ENCODE measurements at regions not wholly inside any gene's neighbourhood (a gene's known extent, or its start where the extent isn't known, plus 50 kb on each side); places are given as distances from the start of the nearest gene placed in this dataset.

GRCh38 chr6:155909710-155910109 is 454.1 kb upstream of the NOX3 start:
- H2AK5ac ChIP-seq (ENCODE audit: low read depth, low read length), result no peak overlapping the region
- no peak overlapping the region for H2BK15ac ChIP-seq (ENCODE audit: low read depth, low read length)

More at GRCh38 chr6:155909710-155910109, 454.1 kb upstream of the NOX3 start:
- Histone ChIP-seq H3K27ac (ENCODE audit: insufficient read depth, low read length) (no peak overlapping the region), H3K4me3 (ENCODE audit: insufficient read depth, low read depth, low read length) (no peak overlapping the region), H3K9ac (ENCODE audit: low read depth, low read length) (no peak overlapping the region), H4K20me1 (ENCODE audit: insufficient read depth, low read length) (no peaks in the 10 kb centered on the region), H4K91ac (ENCODE audit: insufficient read depth, low read depth, low read length) (no peak overlapping the region), H3K27me3 (ENCODE audit: control insufficient read depth, insufficient read depth, low read length) (no peaks in the 10 kb centered on the region), H3K9me3 (ENCODE audit: control insufficient read depth, insufficient read depth, low read length) (peaks cover 5% of the 10 kb centered on the region), H3K9me1 (ENCODE audit: insufficient read depth, low read length) (no peaks in the 10 kb centered on the region), H2AK9ac (replicated peaks; ENCODE audit: low read depth, low read length, poor library complexity) (no peak overlapping the region), H3K56ac (ENCODE audit: extremely low read depth, insufficient read depth, low read length) (no peak overlapping the region), H4K8ac (ENCODE audit: low read depth in 2 of 2, low read length in 2 of 2) (no peak overlapping the region), H4K5ac (ENCODE audit: low read depth, low read length) (no peak overlapping the region), H2BK120ac (ENCODE audit: low read depth, low read length) (no peak overlapping the region), H3K18ac (ENCODE audit: low read depth, low read length) (no peak overlapping the region), H3K79me1 (ENCODE audit: low read depth in 1 of 2, low read length in 2 of 2) (no peaks in the 10 kb centered on the region), H3K4ac (ENCODE audit: low read depth, low read length) (no peak overlapping the region), H3K4me1 (ENCODE audit: control insufficient read depth, insufficient read depth, low read length) (no peaks in the 10 kb centered on the region), H3K14ac (replicated peaks; ENCODE audit: low read depth, low read length) (no peak overlapping the region), H2AFZ (replicated peaks; ENCODE audit: low read length, poor library complexity) (peak overlapping the region; percentile 21), H3K4me2 (ENCODE audit: low read depth, low read length) (no peak overlapping the region), H3K36me3 (ENCODE audit: control insufficient read depth, insufficient read depth, low read length) (no peaks in the 10 kb centered on the region), H2BK20ac (ENCODE audit: low read depth, low read length) (no peak overlapping the region), H3K23ac (ENCODE audit: low read depth, low read length) (no peak overlapping the region), H2BK5ac (ENCODE audit: low read depth, low read length, poor library complexity, severe bottlenecking) (no peak overlapping the region)
- dilution Hi-C loops (cut with HindIII; ENCODE audit: low sequenced_read_pairs, unreplicated experiment) (no loop called here), in situ Hi-C loops (cut with MboI; ENCODE audit: low sequenced_read_pairs) (no loop called here), intact Hi-C loops (cut with micrococcal nuclease) (no loop called here)
- TF ChIP-seq SMC3 (IDR thresholded peaks at IDR 0.05; ENCODE audit: low read depth, low read length) (no peak), RAD21 (IDR thresholded peaks at IDR 0.05; ENCODE audit: low read length) (no peak), CEBPB (IDR thresholded peaks at IDR 0.05; ENCODE audit: low read depth, low read length) (no peak), MAZ (IDR thresholded peaks at IDR 0.05; ENCODE audit: borderline replicate concordance, low read depth, low read length) (no peak), CTCF (conservative IDR thresholded peaks at IDR 0.05; ENCODE audit: low read depth, low read length) (no peak), MXI1 (IDR thresholded peaks at IDR 0.05; ENCODE audit: borderline replicate concordance, low read depth, low read length) (no peak), MAFK (IDR thresholded peaks at IDR 0.05; ENCODE audit: low read depth, low read length) (no peak), RFX5 (IDR thresholded peaks at IDR 0.05; ENCODE audit: low read depth, low read length) (no peak), CHD1 (IDR thresholded peaks at IDR 0.05; ENCODE audit: low read depth, low read length) (no peak), RCOR1 (IDR thresholded peaks at IDR 0.05; ENCODE audit: insufficient replicate concordance, low read length) (no peak), NFE2L2 (IDR thresholded peaks at IDR 0.05; ENCODE audit: low read depth, low read length) (no peak), ELK1 (IDR thresholded peaks at IDR 0.05; ENCODE audit: borderline replicate concordance, low read depth, low read length) (no peak), USF2 (IDR thresholded peaks at IDR 0.05; ENCODE audit: low read depth, low read length) (no peak), BHLHE40 (IDR thresholded peaks at IDR 0.05; ENCODE audit: low read depth, low read length) (no peak), FOS (IDR thresholded peaks at IDR 0.05; ENCODE audit: low read depth, low read length) (no peak), POLR2A (IDR thresholded peaks at IDR 0.05; ENCODE audit: low read depth, low read length) (no peak)
- CTCF ChIA-PET, result no interaction called here
- no CpG with 5 or more reads among the region's 2 CpGs for WGBS, 2 experiments (ENCODE audit: extremely low coverage in 2 of 2, insufficient read length in 1 of 2)
- no TSS peak for BruUV-seq (replicated peaks)
- DNase-seq (no peak), ATAC-seq (ENCODE audit: low read depth) (no peak)
- POLR2A ChIA-PET (ENCODE audit: unreplicated experiment), result no interaction called here
